ENCODE measurements at regions not wholly inside any gene's neighbourhood (a gene's known extent, or its start where the extent isn't known, plus 50 kb on each side); places are given as distances from the start of the nearest gene placed in this dataset.

DNA sequence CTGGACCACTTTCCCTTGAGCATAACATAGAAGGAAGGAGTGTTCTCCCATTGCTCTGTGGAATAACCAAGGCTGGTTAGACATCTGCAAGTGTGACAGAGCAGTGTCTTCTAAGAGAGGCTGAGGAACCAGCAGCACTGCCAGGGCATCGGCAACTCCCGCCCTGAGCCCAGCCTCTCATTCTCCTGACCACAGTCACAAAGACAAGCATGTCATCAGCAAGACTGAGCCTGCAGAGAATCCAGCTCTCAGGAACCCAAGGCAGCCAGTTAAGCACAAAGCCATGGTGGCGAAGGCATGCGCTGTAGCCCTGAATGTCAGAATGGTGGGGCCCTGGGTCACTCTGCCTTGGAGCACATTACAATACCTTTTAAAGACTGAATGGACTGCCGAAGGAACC lies 253.9 kb downstream of the AGTPBP1 start:
- TF ChIP-seq, protein P1, sequence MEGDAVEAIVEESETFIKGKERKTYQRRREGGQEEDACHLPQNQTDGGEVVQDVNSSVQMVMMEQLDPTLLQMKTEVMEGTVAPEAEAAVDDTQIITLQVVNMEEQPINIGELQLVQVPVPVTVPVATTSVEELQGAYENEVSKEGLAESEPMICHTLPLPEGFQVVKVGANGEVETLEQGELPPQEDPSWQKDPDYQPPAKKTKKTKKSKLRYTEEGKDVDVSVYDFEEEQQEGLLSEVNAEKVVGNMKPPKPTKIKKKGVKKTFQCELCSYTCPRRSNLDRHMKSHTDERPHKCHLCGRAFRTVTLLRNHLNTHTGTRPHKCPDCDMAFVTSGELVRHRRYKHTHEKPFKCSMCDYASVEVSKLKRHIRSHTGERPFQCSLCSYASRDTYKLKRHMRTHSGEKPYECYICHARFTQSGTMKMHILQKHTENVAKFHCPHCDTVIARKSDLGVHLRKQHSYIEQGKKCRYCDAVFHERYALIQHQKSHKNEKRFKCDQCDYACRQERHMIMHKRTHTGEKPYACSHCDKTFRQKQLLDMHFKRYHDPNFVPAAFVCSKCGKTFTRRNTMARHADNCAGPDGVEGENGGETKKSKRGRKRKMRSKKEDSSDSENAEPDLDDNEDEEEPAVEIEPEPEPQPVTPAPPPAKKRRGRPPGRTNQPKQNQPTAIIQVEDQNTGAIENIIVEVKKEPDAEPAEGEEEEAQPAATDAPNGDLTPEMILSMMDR (conservative IDR thresholded peaks at IDR 0.05; ENCODE audit: low read length): no peak
- TF ChIP-seq EZH2phosphoT487 (IDR thresholded peaks at IDR 0.05; ENCODE audit: borderline replicate concordance): no peak

Data from Loucy (cell line).